ENCODE measurements at regions not wholly inside any gene's neighbourhood (a gene's known extent, or its start where the extent isn't known, plus 50 kb on each side); places are given as distances from the start of the nearest gene placed in this dataset.

DNA sequence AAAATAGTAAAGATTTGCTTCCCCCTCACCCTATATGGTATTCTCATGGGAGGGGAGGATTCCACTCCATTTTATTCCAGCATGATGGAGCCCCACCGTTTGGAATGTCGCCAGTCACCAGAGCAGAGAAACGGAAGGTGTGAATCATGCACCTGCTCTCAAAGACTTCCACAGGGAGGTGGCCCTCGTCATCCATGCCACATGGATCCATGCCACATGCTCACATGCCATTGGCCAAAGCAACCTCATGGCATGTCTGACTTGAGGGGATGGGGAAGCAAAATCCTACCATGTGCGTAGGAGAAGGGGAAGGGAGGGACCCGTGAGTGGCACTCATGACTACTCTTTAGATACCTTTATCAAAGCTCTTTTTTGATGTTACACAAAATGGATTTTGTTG, 256.0 kb downstream of the SKAP2 start:
- H3K9me3 Mint-ChIP-seq, result no peaks in the 10 kb centered on the region
- no peak overlapping the region for H3K27ac Mint-ChIP-seq
- TF ChIP-seq, protein P1, sequence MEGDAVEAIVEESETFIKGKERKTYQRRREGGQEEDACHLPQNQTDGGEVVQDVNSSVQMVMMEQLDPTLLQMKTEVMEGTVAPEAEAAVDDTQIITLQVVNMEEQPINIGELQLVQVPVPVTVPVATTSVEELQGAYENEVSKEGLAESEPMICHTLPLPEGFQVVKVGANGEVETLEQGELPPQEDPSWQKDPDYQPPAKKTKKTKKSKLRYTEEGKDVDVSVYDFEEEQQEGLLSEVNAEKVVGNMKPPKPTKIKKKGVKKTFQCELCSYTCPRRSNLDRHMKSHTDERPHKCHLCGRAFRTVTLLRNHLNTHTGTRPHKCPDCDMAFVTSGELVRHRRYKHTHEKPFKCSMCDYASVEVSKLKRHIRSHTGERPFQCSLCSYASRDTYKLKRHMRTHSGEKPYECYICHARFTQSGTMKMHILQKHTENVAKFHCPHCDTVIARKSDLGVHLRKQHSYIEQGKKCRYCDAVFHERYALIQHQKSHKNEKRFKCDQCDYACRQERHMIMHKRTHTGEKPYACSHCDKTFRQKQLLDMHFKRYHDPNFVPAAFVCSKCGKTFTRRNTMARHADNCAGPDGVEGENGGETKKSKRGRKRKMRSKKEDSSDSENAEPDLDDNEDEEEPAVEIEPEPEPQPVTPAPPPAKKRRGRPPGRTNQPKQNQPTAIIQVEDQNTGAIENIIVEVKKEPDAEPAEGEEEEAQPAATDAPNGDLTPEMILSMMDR (IDR thresholded peaks at IDR 0.05; ENCODE audit: unreplicated experiment in 3 of 3), result no peak
- H3K4me1 Mint-ChIP-seq, result no peaks in the 10 kb centered on the region
- no peak overlapping the region for H3K4me3 Mint-ChIP-seq
- H3K36me3 Mint-ChIP-seq (ENCODE audit: low read depth), result no peaks in the 10 kb centered on the region
- peaks cover 10% of the 10 kb centered on the region for H3K27me3 Mint-ChIP-seq (ENCODE audit: low read depth)

DNA sequence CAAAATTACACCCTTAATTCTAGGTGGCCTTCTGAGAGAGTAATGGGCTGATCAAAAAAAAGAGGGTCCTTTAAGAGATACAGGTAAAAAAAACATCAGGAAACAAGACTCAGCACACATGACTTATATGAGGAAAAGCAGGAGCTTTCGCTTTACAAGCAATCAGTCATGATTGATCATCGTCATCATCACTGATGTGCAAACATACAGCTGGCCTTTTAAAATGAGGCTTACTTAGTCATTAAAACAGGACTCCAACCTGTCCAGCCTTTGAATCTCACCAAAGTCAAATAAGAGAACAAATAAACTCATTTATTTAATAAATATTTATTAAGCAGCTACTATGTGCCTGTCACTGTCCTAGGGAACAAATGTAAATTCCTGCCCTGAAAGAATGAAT, 255.3 kb downstream of the SKAP2 start:
- Mint-ChIP-seq H3K9me3 (no peaks in the 10 kb centered on the region), H3K36me3 (ENCODE audit: low read depth) (no peaks in the 10 kb centered on the region), H3K4me1 (no peaks in the 10 kb centered on the region), H3K4me3 (no peak overlapping the region), H3K27ac (no peak overlapping the region), H3K27me3 (ENCODE audit: low read depth) (peaks cover 13% of the 10 kb centered on the region)
- TF ChIP-seq, protein P1 (IDR thresholded peaks at IDR 0.05; ENCODE audit: unreplicated experiment in 3 of 3), result no peak

DNA sequence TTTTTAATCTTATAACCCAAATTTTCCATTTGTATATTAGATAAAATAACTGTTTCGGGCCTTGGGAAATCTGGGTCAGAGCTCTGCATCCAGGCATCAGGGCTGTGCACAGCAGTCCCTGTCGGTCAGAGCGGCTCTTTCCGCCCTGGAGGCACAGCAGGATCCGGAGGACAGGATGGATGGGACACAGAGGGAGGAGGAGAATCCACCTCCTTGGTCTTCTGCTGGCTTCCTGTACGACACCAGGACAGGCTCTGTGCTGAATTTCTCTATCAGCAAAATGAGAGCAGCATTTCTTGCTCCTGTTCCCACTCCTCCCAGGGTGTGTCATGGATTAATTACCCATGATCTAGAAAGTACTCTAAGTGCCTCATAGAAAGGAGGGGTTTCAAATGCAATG, 254.9 kb downstream of the SKAP2 start:
- TF ChIP-seq, protein P1 (IDR thresholded peaks at IDR 0.05; ENCODE audit: unreplicated experiment in 3 of 3), result no peak
- Mint-ChIP-seq H3K36me3 (ENCODE audit: low read depth) (no peaks in the 10 kb centered on the region), H3K9me3 (no peaks in the 10 kb centered on the region), H3K4me3 (no peak overlapping the region), H3K4me1 (no peaks in the 10 kb centered on the region), H3K27me3 (ENCODE audit: low read depth) (peaks cover 13% of the 10 kb centered on the region), H3K27ac (no peak overlapping the region)

DNA sequence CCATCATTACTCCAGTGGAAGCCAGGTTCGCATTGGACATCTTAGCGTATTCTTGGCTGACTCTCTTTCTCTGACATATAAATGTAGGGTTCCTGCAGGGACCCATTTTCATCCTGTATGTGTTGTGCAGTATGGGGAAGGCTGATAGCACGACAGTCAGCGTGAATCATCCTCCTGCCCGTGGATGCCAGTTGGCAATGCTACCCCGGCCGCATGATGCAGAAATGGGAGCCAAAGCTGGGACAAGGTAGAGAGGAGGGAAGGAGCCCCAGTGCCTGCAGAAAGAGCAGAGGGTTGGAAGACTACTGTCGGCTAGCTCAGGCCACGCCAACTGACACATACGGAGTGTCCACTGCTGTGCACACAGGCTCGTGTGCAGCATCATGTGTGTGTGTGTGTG, 251.6 kb downstream of the SKAP2 start:
- H3K27ac Mint-ChIP-seq, result no peak overlapping the region
- no peaks in the 10 kb centered on the region for H3K9me3 Mint-ChIP-seq
- H3K27me3 Mint-ChIP-seq (ENCODE audit: low read depth), result peaks cover 17% of the 10 kb centered on the region
- H3K4me1 Mint-ChIP-seq, result peaks cover 3% of the 10 kb centered on the region
- TF ChIP-seq, protein P1 (IDR thresholded peaks at IDR 0.05; ENCODE audit: unreplicated experiment in 3 of 3), result no peak
- no peaks in the 10 kb centered on the region for H3K36me3 Mint-ChIP-seq (ENCODE audit: low read depth)
- no peak overlapping the region for H3K4me3 Mint-ChIP-seq

DNA sequence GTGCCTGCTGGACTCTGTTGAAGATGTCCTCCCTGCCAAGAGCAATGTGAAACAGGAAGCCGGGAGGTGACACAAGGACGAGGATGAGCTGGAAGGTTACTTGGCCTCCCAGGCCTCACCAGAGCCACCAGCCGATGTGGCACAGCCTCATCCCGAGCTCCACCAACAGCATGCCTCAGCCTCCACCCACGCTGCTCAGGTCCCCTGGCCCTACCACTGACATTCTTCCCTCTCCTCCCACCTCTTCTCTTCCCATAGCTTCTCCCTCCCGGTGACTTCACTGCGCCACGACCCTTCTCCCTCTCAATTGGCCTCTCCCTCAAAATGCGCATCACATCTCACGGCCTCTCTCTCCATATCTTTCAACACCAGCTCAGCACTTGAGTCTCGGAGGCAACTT, 249.9 kb downstream of the SKAP2 start:
- Mint-ChIP-seq H3K4me1 (peaks cover 10% of the 10 kb centered on the region), H3K9me3 (no peaks in the 10 kb centered on the region), H3K36me3 (ENCODE audit: low read depth) (no peaks in the 10 kb centered on the region), H3K27me3 (ENCODE audit: low read depth) (peaks cover 23% of the 10 kb centered on the region), H3K27ac (no peak overlapping the region), H3K4me3 (no peak overlapping the region)
- TF ChIP-seq, protein P1 (IDR thresholded peaks at IDR 0.05; ENCODE audit: unreplicated experiment in 3 of 3), result no peak

DNA sequence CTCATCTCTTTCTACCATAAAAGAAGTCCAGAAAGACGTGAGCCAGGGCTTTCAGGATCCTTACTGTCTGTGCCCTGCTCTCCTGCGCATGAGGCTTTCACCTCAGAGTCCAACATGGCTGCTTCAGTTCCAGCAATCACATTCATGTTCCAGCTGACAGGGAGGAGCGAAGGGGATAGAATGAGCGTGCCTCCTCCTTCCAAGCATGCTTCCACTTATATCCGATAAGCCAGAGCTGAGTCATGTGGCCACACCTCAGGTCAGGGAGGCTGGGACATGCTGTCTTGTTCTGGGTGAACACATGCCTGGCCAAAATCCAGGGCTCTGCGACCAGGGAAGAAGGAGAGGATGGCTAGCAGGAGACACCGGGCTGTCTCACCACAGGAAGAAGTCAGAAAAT, 248.2 kb downstream of the SKAP2 start:
- H3K27ac Mint-ChIP-seq, result no peak overlapping the region
- H3K4me3 Mint-ChIP-seq, result no peak overlapping the region
- TF ChIP-seq, protein P1 (IDR thresholded peaks at IDR 0.05; ENCODE audit: unreplicated experiment in 3 of 3), result no peak
- H3K9me3 Mint-ChIP-seq, result no peaks in the 10 kb centered on the region
- peaks cover 30% of the 10 kb centered on the region for H3K27me3 Mint-ChIP-seq (ENCODE audit: low read depth)
- H3K36me3 Mint-ChIP-seq (ENCODE audit: low read depth), result no peaks in the 10 kb centered on the region
- peaks cover 10% of the 10 kb centered on the region for H3K4me1 Mint-ChIP-seq
